Right renal pelvis (tissue), 4 donors: ENCODE measurements at regions not wholly inside any gene's neighbourhood (a gene's known extent, or its start where the extent isn't known, plus 50 kb on each side); places are given as distances from the start of the nearest gene placed in this dataset.

ENCODE experiments used
- DNase-seq, 4 donors: peaks; one replicate each; pipeline ENCODE4 v3.0.0-alpha.2; 2013; ENCODE audit warnings: low read depth in 4 of 4, low spot score in 3 of 4, missing footprints in 1 of 4

GRCh38 chr3:64970634-64971033 lies 282.8 kb upstream of the ADAMTS9 start:
- DNase-seq = no peak

GRCh38 chr3:64961301-64961700 lies 273.5 kb upstream of the ADAMTS9 start:
- no peak for DNase-seq

DNA sequence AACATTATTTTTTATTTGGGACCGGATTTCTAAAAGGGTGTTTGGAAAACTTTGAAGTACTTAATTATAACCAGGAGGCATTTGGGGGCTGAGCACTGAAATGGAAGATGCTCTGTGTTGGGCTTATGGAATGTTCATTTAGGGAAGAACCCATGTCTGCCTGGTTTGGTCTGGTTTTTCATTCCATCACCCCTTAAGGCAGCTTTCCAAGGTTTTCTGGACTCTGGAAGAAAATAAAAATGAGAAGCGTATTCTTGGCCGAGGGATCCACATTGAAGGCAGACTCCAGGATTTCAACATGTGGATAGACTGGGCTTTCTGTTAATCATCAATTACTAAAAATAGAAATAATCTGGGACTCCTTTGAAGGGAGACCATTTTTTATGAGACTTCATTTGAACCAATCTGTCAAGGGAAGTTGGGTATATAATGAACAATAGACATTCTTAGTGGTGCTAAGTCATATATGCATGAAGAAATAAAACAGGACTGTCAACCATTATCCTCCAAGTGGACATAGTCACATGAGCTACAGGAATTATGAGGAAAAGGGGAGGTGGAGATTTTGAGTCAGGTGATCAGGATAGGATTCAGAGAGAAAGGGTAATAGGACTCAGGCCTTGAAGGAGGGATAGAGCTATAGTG lies 270.5 kb upstream of the ADAMTS9 start:
- no peak for DNase-seq

GRCh38 chr3:64957408-64958198 lies 269.8 kb upstream of the ADAMTS9 start:
- no peak for DNase-seq

GRCh38 chr3:64956711-64957325 lies 269.0 kb upstream of the ADAMTS9 start:
- no peak for DNase-seq

- DNase-seq = peak in 1 of 4 donors; percentile 28
These were observed 267.3 kb upstream of the ADAMTS9 start for GRCh38 chr3:64954995-64955636.

GRCh38 chr3:64945171-64945729 lies 257.4 kb upstream of the ADAMTS9 start:
- peak; percentile 65 to 69 (median 68) for DNase-seq

DNA sequence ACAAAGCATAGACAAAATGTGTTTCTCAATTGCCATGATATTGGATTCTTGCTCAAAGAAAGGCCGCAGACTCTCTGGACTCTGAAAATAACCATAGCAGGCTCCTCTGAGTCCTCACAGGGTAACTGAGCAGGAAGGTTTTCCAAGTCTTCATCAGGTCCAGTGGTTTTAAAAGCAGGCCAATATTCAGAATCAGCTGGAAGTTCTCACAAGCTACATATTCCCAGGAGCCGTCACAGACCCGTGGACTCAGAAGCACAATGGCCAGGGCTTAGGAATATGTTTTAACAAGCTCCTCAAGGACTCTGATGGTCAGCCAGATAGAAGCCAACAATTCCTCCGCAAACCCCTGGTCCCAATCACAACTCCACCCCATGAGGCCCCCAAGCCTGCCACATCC lies 256.1 kb upstream of the ADAMTS9 start:
- DNase-seq = no peak

- no peak for DNase-seq
These were observed 253.0 kb upstream of the ADAMTS9 start for GRCh38 chr3:64940596-64941348.

GRCh38 chr3:64939747-64940450 lies 252.1 kb upstream of the ADAMTS9 start:
- no peak for DNase-seq

- DNase-seq = no peak
These were observed 251.5 kb upstream of the ADAMTS9 start for GRCh38 chr3:64939309-64939708.

- DNase-seq = no peak
These were observed 248.8 kb upstream of the ADAMTS9 start for GRCh38 chr3:64936556-64936955.

- DNase-seq = no peak
These were observed 248.2 kb upstream of the ADAMTS9 start for GRCh38 chr3:64935971-64936370.

DNA sequence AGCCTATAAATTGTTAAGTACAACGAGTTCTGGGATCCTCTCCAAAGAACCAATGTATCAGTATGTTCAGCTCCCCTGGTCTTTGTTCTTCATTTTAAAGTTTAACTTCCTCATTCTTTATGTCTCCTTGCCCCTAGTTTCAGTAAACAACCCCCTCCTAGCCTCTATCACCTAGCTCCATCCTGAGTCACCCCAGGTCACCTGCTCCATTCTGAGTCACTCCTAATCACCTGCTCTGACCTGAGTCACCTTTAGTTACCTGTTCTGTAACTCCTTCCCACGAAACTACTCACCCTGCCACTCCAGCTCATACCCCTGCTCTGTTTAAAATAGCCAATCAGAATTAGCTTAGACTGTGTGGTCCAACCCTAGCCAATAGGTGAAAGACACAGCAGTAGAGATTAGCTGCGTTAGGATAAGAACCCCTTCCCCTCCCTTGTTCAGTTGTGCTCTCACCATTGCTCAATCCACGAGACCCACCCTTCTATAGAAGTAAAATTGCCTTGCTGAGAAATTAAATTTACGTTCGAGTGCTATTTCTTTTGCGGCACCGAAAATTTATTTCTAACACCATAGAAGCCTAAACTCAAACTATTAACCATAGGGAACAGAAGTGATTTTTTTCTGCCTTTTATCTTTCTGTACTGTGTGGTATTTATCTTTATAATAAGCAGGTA lies 245.0 kb upstream of the ADAMTS9 start:
- no peak for DNase-seq

DNA sequence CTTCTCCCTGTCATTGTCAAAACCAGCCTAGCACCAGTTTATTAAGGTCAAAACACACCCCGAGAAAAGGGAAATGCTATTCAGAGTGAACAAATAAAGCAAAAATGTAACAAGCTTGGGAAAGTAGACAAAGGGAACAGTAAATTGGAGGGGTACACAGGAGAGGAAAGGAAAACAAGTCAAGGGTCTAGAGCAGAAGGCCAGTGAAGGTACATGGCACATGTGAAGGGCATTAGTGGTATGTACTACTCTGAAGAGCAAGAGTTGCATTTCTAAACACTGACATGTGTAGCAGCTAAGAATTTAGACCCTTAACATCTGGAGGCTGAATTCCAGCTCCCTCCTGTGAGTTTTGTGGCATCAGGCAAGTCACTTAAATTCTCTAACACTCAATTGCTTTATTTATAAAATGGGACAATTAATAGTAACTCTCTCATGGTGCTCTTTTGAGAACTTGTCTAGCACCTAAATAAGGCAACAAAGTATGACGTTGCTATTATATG lies 244.3 kb upstream of the ADAMTS9 start:
- no peak for DNase-seq

- no peak for DNase-seq
These were observed 243.1 kb upstream of the ADAMTS9 start for GRCh38 chr3:64930891-64931290.

DNA sequence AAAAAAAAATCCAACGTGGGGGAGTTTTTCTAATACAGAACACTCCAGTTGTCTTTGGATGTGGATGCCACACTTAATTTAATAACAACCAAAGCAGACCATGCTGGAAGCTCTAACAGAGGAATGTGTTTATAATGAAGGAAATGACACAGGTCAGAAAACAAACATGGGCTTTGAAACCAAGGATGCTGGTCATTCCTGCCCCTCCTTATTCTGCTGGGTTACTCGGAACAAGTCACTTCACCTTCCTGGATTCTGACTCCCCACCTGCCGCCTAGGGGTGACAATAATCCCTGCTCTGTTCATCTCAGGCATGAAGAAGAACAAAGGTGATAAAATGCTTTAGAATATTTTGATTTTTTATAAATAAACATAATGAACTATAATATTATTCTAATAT lies 240.9 kb upstream of the ADAMTS9 start:
- DNase-seq = no peak

GRCh38 chr3:64927689-64928088 lies 239.9 kb upstream of the ADAMTS9 start:
- DNase-seq = no peak

DNA sequence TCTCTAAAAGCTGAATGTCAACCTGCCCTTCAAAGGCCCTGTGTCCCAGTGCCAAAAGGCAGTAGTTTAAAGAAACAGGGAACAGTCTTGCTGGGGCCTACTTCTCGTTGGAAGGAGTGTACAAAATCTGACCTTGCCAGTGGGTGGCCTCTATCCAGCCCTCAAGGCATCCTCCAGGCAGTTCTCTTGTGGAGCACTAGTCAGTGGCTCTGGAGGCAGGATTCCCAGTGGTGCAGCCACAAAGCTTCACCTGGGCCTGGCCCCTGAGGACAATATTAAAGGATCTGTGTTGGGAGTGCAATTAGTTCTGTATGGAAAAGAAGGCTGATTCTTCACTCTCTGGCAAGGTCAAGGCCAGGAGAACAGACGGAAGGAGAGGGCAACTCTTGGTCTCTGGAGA lies 237.8 kb upstream of the ADAMTS9 start:
- no peak for DNase-seq
